Lung (tissue), 11 donors: ENCODE measurements at regions not wholly inside any gene's neighbourhood (a gene's known extent, or its start where the extent isn't known, plus 50 kb on each side); places are given as distances from the start of the nearest gene placed in this dataset.
A peak's percentile ranks its signal among the peaks of the same experiment; 100 is the strongest.

ENCODE experiments used
- ATAC-seq: fragments of 200-7000 bp; cut with Tn5 transposase; one replicate; pipeline ENCODE4 v1.9.1; 2020; ENCODE audit warnings: moderate number of reproducible peaks; ENCODE audit not compliant: insufficient read depth, low FRiP score
- DNase-seq, 3 donors: peaks; one replicate each; pipeline ENCODE4 v3.0.0-alpha.2; 2013 to 2017
- H3K27ac ChIP-seq, 2 donors: one replicate each; pipeline ENCODE4 v1.5.1; 2013; ENCODE audit warnings: mild to moderate bottlenecking in 2 of 2, moderate library complexity in 2 of 2, control low read depth in 1 of 2, inconsistent platforms in 1 of 2, low read depth in 1 of 2, low read length in 1 of 2
- H3K27me3 ChIP-seq, 3 donors: one replicate each; pipeline ENCODE4 v1.5.1; 2013; ENCODE audit warnings: low read length in 2 of 3; ENCODE audit not compliant: control insufficient read depth in 3 of 3, insufficient read depth in 3 of 3
- H3K36me3 ChIP-seq, 4 donors: one replicate each; pipeline ENCODE4 v1.5.1; 2013; ENCODE audit warnings: low read length in 4 of 4, mild to moderate bottlenecking in 1 of 4, moderate library complexity in 1 of 4; ENCODE audit not compliant: control insufficient read depth in 4 of 4, insufficient read depth in 4 of 4
- H3K4me1 ChIP-seq, 5 donors: one replicate each; pipeline ENCODE4 v1.5.1; 2013; ENCODE audit warnings: low read length in 5 of 5, mild to moderate bottlenecking in 2 of 5, moderate library complexity in 1 of 5; ENCODE audit not compliant: control insufficient read depth in 5 of 5, insufficient read depth in 5 of 5
- H3K4me3 ChIP-seq: one replicate; pipeline ENCODE4 v1.5.1; 2013; ENCODE audit warnings: mild to moderate bottlenecking, control low read depth, moderate library complexity
- H3K9ac ChIP-seq, 2 donors: one replicate each; pipeline ENCODE4 v1.5.1; 2013; ENCODE audit warnings: low read length in 2 of 2, control low read depth in 1 of 2; ENCODE audit not compliant: insufficient read depth in 1 of 2
- H3K9me3 ChIP-seq, 4 donors: one replicate each; pipeline ENCODE4 v1.5.1; 2013; ENCODE audit warnings: low read length in 3 of 4, mild to moderate bottlenecking in 1 of 4, moderate library complexity in 1 of 4; ENCODE audit not compliant: control insufficient read depth in 4 of 4, insufficient read depth in 3 of 4
- WGBS, 2 donors: extraction: QIAGEN DNeasy Blood & Tissue Kit; methylation state at CpG; one replicate each; pipeline ENCODE4 v1.1.7; 2013; 5-methylcytosine and 5-hydroxymethylcytosine counted together
- TF ChIP-seq, protein P1 (sequence below): IDR thresholded peaks from 2 replicates; pipeline ENCODE4 v1.5.1; 2012; ENCODE audit warnings: mild to moderate bottlenecking; ENCODE audit errors: control extremely low read depth, extremely low read depth
- donor health status: control.
- donor health status: control.
- donor health status: Bipolar disorder and iron deficiency.
- donor health status: healthy.
- donor health status: DM: yes; HTN: yes; CAD: no.

DNA sequence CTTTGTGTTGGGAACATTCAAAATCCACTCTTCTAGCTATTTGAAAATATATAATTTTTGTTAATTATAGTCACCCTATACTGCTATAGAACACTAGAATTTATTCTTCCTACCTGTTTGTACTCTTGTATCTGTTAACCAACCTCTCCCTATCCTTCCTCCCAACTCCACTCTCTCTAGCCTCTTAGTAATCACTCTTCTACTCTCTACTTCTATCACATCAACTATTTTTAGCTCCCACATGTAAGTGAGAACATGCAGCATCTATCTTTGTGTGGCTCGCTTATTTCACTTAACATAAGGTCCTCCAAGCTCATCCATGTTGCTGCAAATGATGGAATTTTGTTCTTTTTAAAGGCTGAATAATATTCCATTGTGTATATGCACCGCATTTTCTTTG is 537.3 kb downstream of the MID1IP1 start:
- Histone ChIP-seq H3K27me3 (peaks cover 0 to 28% (median 8%) of the 10 kb centered on the region in 3 donors), H3K9me3 (peaks cover 0 to 2% (median 0%) of the 10 kb centered on the region in 4 donors), H3K4me1 (peaks cover 0 to 28% (median 6%) of the 10 kb centered on the region in 5 donors), H3K27ac (no peak overlapping the region), H3K9ac (no peak overlapping the region), H3K36me3 (no peaks in the 10 kb centered on the region), H3K4me3 (no peak overlapping the region)
- no peak for DNase-seq
- TF ChIP-seq, protein P1, sequence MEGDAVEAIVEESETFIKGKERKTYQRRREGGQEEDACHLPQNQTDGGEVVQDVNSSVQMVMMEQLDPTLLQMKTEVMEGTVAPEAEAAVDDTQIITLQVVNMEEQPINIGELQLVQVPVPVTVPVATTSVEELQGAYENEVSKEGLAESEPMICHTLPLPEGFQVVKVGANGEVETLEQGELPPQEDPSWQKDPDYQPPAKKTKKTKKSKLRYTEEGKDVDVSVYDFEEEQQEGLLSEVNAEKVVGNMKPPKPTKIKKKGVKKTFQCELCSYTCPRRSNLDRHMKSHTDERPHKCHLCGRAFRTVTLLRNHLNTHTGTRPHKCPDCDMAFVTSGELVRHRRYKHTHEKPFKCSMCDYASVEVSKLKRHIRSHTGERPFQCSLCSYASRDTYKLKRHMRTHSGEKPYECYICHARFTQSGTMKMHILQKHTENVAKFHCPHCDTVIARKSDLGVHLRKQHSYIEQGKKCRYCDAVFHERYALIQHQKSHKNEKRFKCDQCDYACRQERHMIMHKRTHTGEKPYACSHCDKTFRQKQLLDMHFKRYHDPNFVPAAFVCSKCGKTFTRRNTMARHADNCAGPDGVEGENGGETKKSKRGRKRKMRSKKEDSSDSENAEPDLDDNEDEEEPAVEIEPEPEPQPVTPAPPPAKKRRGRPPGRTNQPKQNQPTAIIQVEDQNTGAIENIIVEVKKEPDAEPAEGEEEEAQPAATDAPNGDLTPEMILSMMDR: no peak
- ATAC-seq: no peak
- WGBS, 2 donors: 76 to 98% methylated on average over 2 of the region's 2 CpGs

- DNase-seq (no peak), ATAC-seq (no peak)
- Histone ChIP-seq H3K9ac (no peak overlapping the region), H3K27ac (no peak overlapping the region), H3K9me3 (peaks cover 0 to 6% (median 0%) of the 10 kb centered on the region in 4 donors), H3K4me1 (peaks cover 0 to 4% (median 0%) of the 10 kb centered on the region in 5 donors), H3K36me3 (no peaks in the 10 kb centered on the region), H3K4me3 (no peak overlapping the region), H3K27me3 (peaks cover 3 to 35% (median 5%) of the 10 kb centered on the region in 3 donors)
- WGBS, 2 donors: 77 to 94% methylated on average over 4 to 5 of the region's 5 CpGs
- TF ChIP-seq, protein P1: no peak
Measured at GRCh38 chrX:39356119-39356807, 555.0 kb downstream of the MID1IP1 start.

- Histone ChIP-seq H3K27me3 (peaks cover 5 to 33% (median 7%) of the 10 kb centered on the region in 3 donors), H3K4me1 (peaks cover 0 to 4% (median 0%) of the 10 kb centered on the region in 5 donors), H3K36me3 (no peaks in the 10 kb centered on the region), H3K9me3 (peaks cover 0 to 8% (median 0%) of the 10 kb centered on the region in 4 donors), H3K9ac (no peak overlapping the region), H3K4me3 (no peak overlapping the region), H3K27ac (no peak overlapping the region)
- ATAC-seq (no peak), DNase-seq (peak in 2 of 3 donors; percentile 61 to 72)
- 44% methylated on average over 1 of the region's 1 CpG for WGBS, 2 donors
- TF ChIP-seq, protein P1: no peak
Measured at GRCh38 chrX:39360101-39360500, 558.8 kb downstream of the MID1IP1 start.
